ENCODE measurements at regions not wholly inside any gene's neighbourhood (a gene's known extent, or its start where the extent isn't known, plus 50 kb on each side); places are given as distances from the start of the nearest gene placed in this dataset.

- H3K4me3 ChIP-seq = no peak overlapping the region
- no peak for DNase-seq
- H3K4me1 ChIP-seq = no peaks in the 10 kb centered on the region
- no peak overlapping the region for H3K27ac ChIP-seq (replicated peaks)
- intact Hi-C loops (cut with micrococcal nuclease) = no loop called here
- no peak for TF ChIP-seq CTCF (IDR thresholded peaks at IDR 0.05; ENCODE audit: borderline replicate concordance)
- no peaks in the 10 kb centered on the region for H3K27me3 ChIP-seq (ENCODE audit: low read depth)
- no peaks in the 10 kb centered on the region for H3K36me3 ChIP-seq
- peaks cover 7% of the 10 kb centered on the region for H3K9me3 ChIP-seq (replicated peaks)
Measured at GRCh38 chr4:27574743-27575142, 714.1 kb downstream of the STIM2 start.

- Histone ChIP-seq H3K4me3 (no peak overlapping the region), H3K27me3 (ENCODE audit: low read depth) (no peaks in the 10 kb centered on the region), H3K4me1 (no peaks in the 10 kb centered on the region), H3K27ac (replicated peaks) (no peak overlapping the region), H3K36me3 (no peaks in the 10 kb centered on the region), H3K9me3 (replicated peaks) (peaks cover 11% of the 10 kb centered on the region)
- intact Hi-C loops (cut with micrococcal nuclease) = no loop called here
- TF ChIP-seq CTCF (IDR thresholded peaks at IDR 0.05; ENCODE audit: borderline replicate concordance) = no peak
- DNase-seq = no peak
Measured at GRCh38 chr4:27577951-27578350, 717.3 kb downstream of the STIM2 start.

GRCh38 chr4:27592738-27593137 lies 732.1 kb downstream of the STIM2 start:
- no peak for TF ChIP-seq CTCF (IDR thresholded peaks at IDR 0.05; ENCODE audit: borderline replicate concordance)
- Histone ChIP-seq H3K27ac (replicated peaks) (no peak overlapping the region), H3K4me1 (no peaks in the 10 kb centered on the region), H3K4me3 (no peak overlapping the region), H3K27me3 (ENCODE audit: low read depth) (no peaks in the 10 kb centered on the region), H3K9me3 (replicated peaks) (no peaks in the 10 kb centered on the region), H3K36me3 (no peaks in the 10 kb centered on the region)
- intact Hi-C loops (cut with micrococcal nuclease) = no loop called here
- DNase-seq = no peak

- Histone ChIP-seq H3K27me3 (ENCODE audit: low read depth) (no peaks in the 10 kb centered on the region), H3K36me3 (no peaks in the 10 kb centered on the region), H3K4me1 (no peaks in the 10 kb centered on the region), H3K27ac (replicated peaks) (no peak overlapping the region), H3K4me3 (no peak overlapping the region), H3K9me3 (replicated peaks) (no peaks in the 10 kb centered on the region)
- TF ChIP-seq CTCF (IDR thresholded peaks at IDR 0.05; ENCODE audit: borderline replicate concordance) = no peak
- no peak for DNase-seq
- intact Hi-C loops (cut with micrococcal nuclease) = no loop called here
Measured at GRCh38 chr4:27594922-27595321, 734.3 kb downstream of the STIM2 start.

- H3K27me3 ChIP-seq (ENCODE audit: low read depth) = no peaks in the 10 kb centered on the region
- no peaks in the 10 kb centered on the region for H3K4me1 ChIP-seq
- no peak for TF ChIP-seq CTCF (IDR thresholded peaks at IDR 0.05; ENCODE audit: borderline replicate concordance)
- no peak overlapping the region for H3K27ac ChIP-seq (replicated peaks)
- H3K9me3 ChIP-seq (replicated peaks) = no peaks in the 10 kb centered on the region
- no peak overlapping the region for H3K4me3 ChIP-seq
- no peaks in the 10 kb centered on the region for H3K36me3 ChIP-seq
- no peak for DNase-seq
- intact Hi-C loops (cut with micrococcal nuclease) = no loop called here
Measured at GRCh38 chr4:27595571-27596360, 735.1 kb downstream of the STIM2 start.
